HEK293T (cell line): ENCODE measurements at regions not wholly inside any gene's neighbourhood (a gene's known extent, or its start where the extent isn't known, plus 50 kb on each side); places are given as distances from the start of the nearest gene placed in this dataset.

Experiments
- CTCF ChIA-PET: fragments of 350-600 bp; formaldehyde crosslinking; extraction: SDS; loops from one replicate; lab custom pipeline; 2021; ENCODE audit warnings: antibody characterized with exemption, inconsistent platforms; lab: Yijun Ruan, JAX
- POLR2A ChIA-PET: fragments of 350-600 bp; formaldehyde crosslinking; extraction: SDS; loops from one replicate; lab custom pipeline; 2020; ENCODE audit warnings: antibody characterized with exemption, inconsistent platforms; lab: Yijun Ruan, JAX
- DNase-seq: peaks from one replicate; pipeline ENCODE4 v3.0.0; 2012; ENCODE audit warnings: mixed read lengths; ENCODE audit errors: extremely low spot score
- ARNT ChIP-seq: fragments of 450-650 bp; IDR thresholded peaks from 2 replicates; pipeline ENCODE4 v1.6.1; 2017; ENCODE audit warnings: mild to moderate bottlenecking
- BHLHE40 ChIP-seq: fragments of 450-650 bp; IDR thresholded peaks from 2 replicates; pipeline ENCODE4 v1.6.1; 2016; ENCODE audit warnings: mild to moderate bottlenecking, moderate library complexity, borderline replicate concordance
- CTBP1 ChIP-seq: fragments of 450-650 bp; IDR thresholded peaks from 2 replicates; pipeline ENCODE4 v1.6.1; 2016; ENCODE audit warnings: borderline replicate concordance
- ELF4 ChIP-seq: fragments of 450-650 bp; IDR thresholded peaks from 2 replicates; pipeline ENCODE4 v1.6.1; 2017; ENCODE audit warnings: antibody characterized with exemption
- FOXA1 ChIP-seq: fragments of 450-650 bp; IDR thresholded peaks from 2 replicates; pipeline ENCODE4 v1.6.1; 2016; ENCODE audit warnings: mild to moderate bottlenecking
- FOXK2 ChIP-seq: fragments of 450-650 bp; IDR thresholded peaks from 2 replicates; pipeline ENCODE4 v1.6.1; 2016; ENCODE audit warnings: mild to moderate bottlenecking
- FOXM1 ChIP-seq: fragments of 450-650 bp; IDR thresholded peaks from 2 replicates; pipeline ENCODE4 v1.6.1; 2017; ENCODE audit warnings: mild to moderate bottlenecking, borderline replicate concordance
- HDGF ChIP-seq: fragments of 450-650 bp; IDR thresholded peaks from 2 replicates; pipeline ENCODE4 v1.6.1; 2017; ENCODE audit warnings: antibody characterized with exemption, borderline replicate concordance
- L3MBTL2 ChIP-seq: fragments of 450-650 bp; conservative IDR thresholded peaks from 2 replicates; pipeline ENCODE4 v1.6.1; 2016; ENCODE audit warnings: mild to moderate bottlenecking
- LEF1 ChIP-seq: fragments of 450-650 bp; IDR thresholded peaks from 2 replicates; pipeline ENCODE4 v1.6.1; 2017; ENCODE audit warnings: mild to moderate bottlenecking, borderline replicate concordance
- NFRKB ChIP-seq: fragments of 450-650 bp; IDR thresholded peaks from 2 replicates; pipeline ENCODE4 v1.6.1; 2016; ENCODE audit warnings: mild to moderate bottlenecking, moderate library complexity
- PKNOX1 ChIP-seq: fragments of 450-650 bp; IDR thresholded peaks from 2 replicates; pipeline ENCODE4 v1.6.1; 2016
- SP1 ChIP-seq: fragments of 450-650 bp; IDR thresholded peaks from 2 replicates; pipeline ENCODE4 v1.6.1; 2017
- SUZ12 ChIP-seq: fragments of 450-650 bp; IDR thresholded peaks from 2 replicates; pipeline ENCODE4 v1.6.1; 2016; ENCODE audit warnings: mild to moderate bottlenecking
- TARDBP ChIP-seq: fragments of 450-650 bp; IDR thresholded peaks from 2 replicates; pipeline ENCODE4 v1.6.1; 2016
- ZNF384 ChIP-seq: fragments of 450-650 bp; IDR thresholded peaks from 2 replicates; pipeline ENCODE4 v1.6.1; 2016

DNA sequence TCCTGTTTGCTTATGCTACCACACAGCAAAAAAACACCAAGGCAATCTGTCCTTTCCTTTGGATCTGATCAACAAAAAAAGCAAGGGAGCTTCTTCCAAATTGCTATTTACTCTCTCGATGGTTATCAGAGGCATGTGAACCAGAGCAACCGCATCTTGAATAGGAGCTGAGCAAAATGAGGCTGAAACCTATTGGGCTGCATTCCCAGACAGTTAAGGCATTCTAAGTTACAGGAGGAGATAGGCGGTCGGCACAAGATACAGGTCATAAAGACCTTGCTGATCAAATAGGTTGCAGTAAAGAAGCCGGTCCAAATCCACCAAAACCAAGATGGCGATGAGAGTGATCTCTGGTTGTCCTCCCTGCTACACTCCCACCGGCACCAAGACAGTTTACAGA lies 76.8 kb upstream of the FRMD4A start:
- ChIA-PET CTCF (no interaction called here), POLR2A (no interaction called here)
- no peak for TF ChIP-seq L3MBTL2
- no peak for TF ChIP-seq ELF4
- TF ChIP-seq SUZ12 = no peak
- no peak for TF ChIP-seq CTBP1
- no peak for TF ChIP-seq FOXM1
- no peak for TF ChIP-seq LEF1
- TF ChIP-seq TARDBP = no peak
- no peak for TF ChIP-seq NFRKB
- TF ChIP-seq HDGF = no peak
- TF ChIP-seq BHLHE40 = no peak
- no peak for TF ChIP-seq FOXK2
- TF ChIP-seq PKNOX1 = no peak
- no peak for TF ChIP-seq ZNF384
- TF ChIP-seq ARNT = no peak
- TF ChIP-seq SP1 = no peak
- no peak for TF ChIP-seq FOXA1
- DNase-seq = no peak

DNA sequence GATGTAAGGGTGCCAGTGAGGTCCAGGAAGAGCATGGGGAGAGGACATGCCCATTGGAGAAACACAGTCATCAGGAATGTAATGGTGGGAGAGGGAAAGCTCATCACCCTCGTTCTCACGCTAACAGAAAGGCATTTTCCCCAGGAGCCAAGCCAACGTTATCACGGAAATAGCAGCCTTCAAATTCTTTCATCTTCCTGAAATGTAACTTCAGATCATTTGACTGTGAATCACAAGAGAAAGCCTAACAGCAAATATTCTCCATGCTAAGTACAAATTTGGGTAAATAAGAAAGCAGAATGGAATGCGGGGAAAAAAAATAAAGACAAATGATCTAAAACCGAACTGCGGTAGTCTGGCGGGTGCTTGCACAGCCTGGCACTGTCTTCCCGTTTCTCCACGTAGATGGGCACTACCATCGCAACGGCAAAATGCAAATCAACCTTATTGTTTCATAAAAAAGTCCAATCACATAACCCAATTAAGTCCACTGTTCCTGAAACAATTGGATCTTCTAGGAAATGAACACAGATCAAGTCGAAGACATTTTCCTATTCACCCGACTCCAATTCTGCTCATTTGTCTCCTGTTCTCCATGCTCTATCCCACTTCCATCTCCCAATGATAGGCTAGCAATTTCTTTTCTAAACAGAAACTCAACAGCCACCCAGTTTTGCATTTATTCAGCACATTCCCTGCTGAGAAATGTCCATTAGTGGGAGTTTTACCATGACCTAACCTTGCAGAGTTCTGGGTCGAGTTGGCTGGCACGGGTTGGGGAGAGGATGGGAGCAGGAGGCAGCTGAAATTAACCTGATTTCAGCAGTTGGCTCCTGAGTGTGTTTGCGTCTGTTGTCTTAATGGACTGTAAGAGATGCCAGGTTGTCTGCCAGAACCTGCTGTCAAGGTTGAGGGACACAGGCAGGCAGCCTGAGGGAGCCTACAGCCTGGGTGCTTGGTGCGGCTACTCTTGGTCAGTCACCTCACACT lies 74.6 kb upstream of the FRMD4A start:
- ChIA-PET CTCF (no interaction called here), POLR2A (no interaction called here)
- TF ChIP-seq L3MBTL2 (no peak), TARDBP (no peak), PKNOX1 (no peak), ZNF384 (no peak), ARNT (no peak), FOXA1 (no peak), SP1 (no peak), LEF1 (no peak), BHLHE40 (no peak), FOXM1 (no peak)
- no peak for DNase-seq

DNA sequence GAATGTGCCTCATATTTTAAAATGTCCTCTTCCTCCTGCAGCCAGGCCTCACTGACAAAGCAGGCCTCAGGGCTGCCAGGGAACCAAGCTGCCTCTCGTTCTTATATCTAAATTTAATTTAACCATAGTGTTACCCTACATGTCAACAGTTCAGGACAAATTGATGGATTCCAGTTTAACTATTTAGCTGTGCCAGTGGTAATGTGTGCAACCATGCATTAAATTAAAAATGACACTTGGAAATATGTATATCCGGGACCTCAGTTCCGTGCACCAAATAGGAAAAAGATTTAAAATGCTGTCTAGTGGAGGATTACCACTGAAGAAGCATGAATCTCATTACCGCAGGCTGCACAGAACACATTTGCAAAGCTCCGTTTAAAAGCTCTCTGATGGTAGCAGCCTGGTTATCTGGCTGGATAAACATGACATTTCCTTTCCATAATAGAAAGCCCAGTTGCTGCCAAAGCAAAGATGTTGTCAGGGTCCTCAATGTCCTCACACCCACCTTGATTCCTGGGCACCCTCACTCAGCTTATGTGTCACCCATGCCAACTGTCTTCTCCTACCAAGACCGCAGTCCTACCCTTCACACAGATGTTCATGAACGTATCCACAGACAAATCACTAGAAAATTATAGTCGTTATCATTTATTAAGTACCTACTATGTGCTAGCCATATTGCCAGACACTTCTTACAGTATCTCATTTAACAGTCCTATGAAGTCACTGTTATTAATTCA lies 73.3 kb upstream of the FRMD4A start:
- POLR2A ChIA-PET = no interaction called here
- CTCF ChIA-PET = no interaction called here

DNA sequence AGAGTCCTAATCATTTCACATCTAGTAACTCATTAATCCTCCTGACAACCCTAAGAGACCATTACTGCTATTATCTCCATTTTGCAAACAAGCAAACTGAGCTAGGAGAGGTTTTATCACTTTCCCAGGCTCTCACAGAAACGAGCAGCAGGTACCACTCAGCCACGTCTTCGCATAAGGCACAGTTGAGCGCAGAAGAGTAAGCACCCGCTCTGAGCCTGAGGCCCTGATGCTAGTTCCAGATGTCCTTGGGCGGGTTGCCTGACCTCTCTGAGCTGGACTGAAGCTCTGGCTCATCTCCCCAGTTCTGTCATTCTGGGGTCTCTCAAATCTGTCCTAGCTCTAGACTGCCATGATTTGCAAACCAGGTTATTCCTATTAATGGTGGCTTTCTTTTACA lies 72.6 kb upstream of the FRMD4A start:
- CTCF ChIA-PET = no interaction called here
- TF ChIP-seq FOXM1 = no peak
- no peak for TF ChIP-seq LEF1
- TF ChIP-seq SP1 = no peak
- no peak for TF ChIP-seq L3MBTL2
- no peak for TF ChIP-seq BHLHE40
- TF ChIP-seq ELF4 = no peak
- no peak for TF ChIP-seq HDGF
- no peak for TF ChIP-seq CTBP1
- TF ChIP-seq NFRKB = no peak
- TF ChIP-seq FOXK2 = no peak
- no peak for TF ChIP-seq ZNF384
- TF ChIP-seq ARNT = no peak
- TF ChIP-seq PKNOX1 = no peak
- TF ChIP-seq TARDBP = no peak
- TF ChIP-seq SUZ12 = no peak
- TF ChIP-seq FOXA1 = no peak
- POLR2A ChIA-PET = no interaction called here
- no peak for DNase-seq

More for the DNA sequence above, 73.3 kb upstream of the FRMD4A start:
- TF ChIP-seq ELF4 (no peak), FOXA1 (no peak), TARDBP (no peak), SUZ12 (no peak), PKNOX1 (no peak), NFRKB (no peak), L3MBTL2 (no peak), ARNT (no peak), CTBP1 (no peak), FOXK2 (no peak), BHLHE40 (no peak), FOXM1 (no peak), LEF1 (no peak), ZNF384 (no peak), HDGF (no peak), SP1 (no peak)
- no peak for DNase-seq
